Hepatocyte (in vitro differentiated cells): ENCODE measurements at regions not wholly inside any gene's neighbourhood (a gene's known extent, or its start where the extent isn't known, plus 50 kb on each side); places are given as distances from the start of the nearest gene placed in this dataset.

Experiments used
- DNase-seq: peaks from one replicate; pipeline ENCODE4 v3.0.0-alpha.2; 2016; ENCODE audit warnings: low spot score
- H2AFZ ChIP-seq: fragments of 200-600 bp; sonication (generic); 2 replicates; pipeline ENCODE4 v1.6.0; 2016; ENCODE audit warnings: antibody characterized with exemption, mild to moderate bottlenecking
- H3K27ac ChIP-seq: fragments of 200-600 bp; sonication (generic); 2 replicates; pipeline ENCODE4 v1.5.1; 2016; ENCODE audit warnings: mild to moderate bottlenecking
- H3K27me3 ChIP-seq: fragments of 200-600 bp; sonication (generic); 2 replicates; pipeline ENCODE4 v1.6.1; 2016
- H3K36me3 ChIP-seq: fragments of 200-600 bp; sonication (generic); replicated peaks from 2 replicates; pipeline ENCODE4 v1.5.1; 2016; ENCODE audit warnings: low read depth; ENCODE audit not compliant: insufficient read depth
- H3K4me1 ChIP-seq: fragments of 200-600 bp; sonication (generic); 2 replicates; pipeline ENCODE4 v1.5.1; 2016; ENCODE audit warnings: mild to moderate bottlenecking, moderate library complexity; ENCODE audit not compliant: insufficient read depth
- H3K4me2 ChIP-seq: fragments of 200-600 bp; sonication (generic); 2 replicates; pipeline ENCODE4 v1.6.0; 2016
- H3K4me3 ChIP-seq: fragments of 200-600 bp; sonication (generic); 2 replicates; pipeline ENCODE4 v1.5.1; 2016; ENCODE audit warnings: mild to moderate bottlenecking
- H3K79me2 ChIP-seq: fragments of 200-600 bp; sonication (generic); 2 replicates; pipeline ENCODE4 v1.6.0; 2017; ENCODE audit warnings: mild to moderate bottlenecking
- H3K9me2 ChIP-seq: fragments of 200-600 bp; sonication (generic); replicated peaks from 2 replicates; pipeline ENCODE4 v1.6.0; 2017; ENCODE audit warnings: mild to moderate bottlenecking; ENCODE audit not compliant: insufficient read depth
- H3K9me3 ChIP-seq: fragments of 200-600 bp; sonication (generic); 2 replicates; pipeline ENCODE4 v1.5.1; 2016; ENCODE audit warnings: low read depth, mild to moderate bottlenecking
- H4K20me1 ChIP-seq: fragments of 200-600 bp; sonication (generic); 2 replicates; pipeline ENCODE4 v1.6.0; 2016; ENCODE audit warnings: mild to moderate bottlenecking; ENCODE audit not compliant: insufficient read depth, poor library complexity, severe bottlenecking
- CTCF ChIP-seq: fragments of 200-600 bp; sonication (generic); IDR thresholded peaks from 2 replicates; pipeline ENCODE4 v1.5.1; 2016; ENCODE audit warnings: antibody characterized with exemption, mild to moderate bottlenecking; ENCODE audit not compliant: poor library complexity
- EZH2 ChIP-seq: fragments of 200-600 bp; sonication (generic); IDR thresholded peaks from 2 replicates; pipeline ENCODE4 v1.6.1; 2016; ENCODE audit warnings: antibody characterized with exemption, mild to moderate bottlenecking, borderline replicate concordance
- EZH2phosphoT487 ChIP-seq: fragments of 200-600 bp; sonication (generic); IDR thresholded peaks from one replicate; pipeline ENCODE4 v1.6.1; 2018; ENCODE audit warnings: antibody characterized with exemption, mild to moderate bottlenecking, low read depth, moderate library complexity; ENCODE audit not compliant: unreplicated experiment, severe bottlenecking
- WGBS: methylation state at CpG from one replicate; pipeline ENCODE4 v1.1.6; 2016; ENCODE audit warnings: low lambda C conversion rate; ENCODE audit errors: missing lambda C conversion rate; 5-methylcytosine and 5-hydroxymethylcytosine counted together

DNA sequence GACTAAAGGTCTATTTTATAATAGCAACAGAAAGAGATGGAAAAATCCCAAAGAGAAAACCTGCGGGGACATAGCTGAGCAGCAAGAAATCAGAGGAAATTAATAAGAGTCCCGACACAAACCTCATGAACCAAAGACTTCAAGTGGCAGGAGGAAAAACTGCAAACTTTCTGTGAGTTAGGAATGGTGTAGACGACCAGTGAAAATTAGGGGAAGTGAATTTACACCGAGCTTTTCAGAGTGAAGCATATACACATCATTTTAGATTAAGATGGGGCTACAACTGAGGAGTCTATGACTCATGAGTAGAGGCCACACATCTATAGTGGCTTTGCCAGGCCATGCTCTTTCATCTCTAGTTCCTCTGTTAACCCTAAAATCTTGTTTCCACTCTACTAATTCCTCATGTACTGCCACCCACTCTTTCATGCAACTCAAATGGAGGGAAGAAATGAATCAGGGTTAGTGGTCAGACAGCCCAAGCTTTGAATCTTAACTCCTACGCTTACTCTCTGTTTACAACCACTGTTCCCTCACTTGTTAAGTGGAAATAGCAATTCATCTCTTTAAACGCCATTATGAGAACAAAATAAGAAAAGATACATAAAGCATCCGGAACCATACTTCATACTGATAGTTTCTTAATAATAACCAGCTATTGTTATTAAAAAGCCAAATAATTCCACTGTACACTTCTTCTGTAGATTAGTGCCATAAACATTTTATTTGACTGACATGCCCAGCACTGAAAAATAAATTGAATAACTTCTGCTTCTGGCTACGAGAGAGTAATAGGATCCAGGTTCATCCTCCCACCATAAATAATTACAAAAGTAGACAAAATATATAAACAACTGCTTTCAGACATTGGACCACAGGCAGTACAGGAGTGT, 219.3 kb downstream of the RMST start:
- Histone ChIP-seq H3K4me2 (no peak overlapping the region), H3K36me3 (no peaks in the 10 kb centered on the region), H3K27me3 (no peaks in the 10 kb centered on the region), H3K79me2 (no peaks in the 10 kb centered on the region), H2AFZ (no peak overlapping the region), H3K4me3 (no peak overlapping the region), H3K4me1 (no peaks in the 10 kb centered on the region), H3K9me2 (no peaks in the 10 kb centered on the region), H3K27ac (no peak overlapping the region), H4K20me1 (no peaks in the 10 kb centered on the region), H3K9me3 (no peaks in the 10 kb centered on the region)
- DNase-seq, result no peak
- WGBS, result 77% methylated on average over 8 of the region's 8 CpGs
- no peak for TF ChIP-seq CTCF
- TF ChIP-seq EZH2, result no peak
- TF ChIP-seq EZH2phosphoT487, result no peak

GRCh38 chr12:97685360-97685759, 222.8 kb downstream of the RMST start:
- Histone ChIP-seq H3K9me2 (no peaks in the 10 kb centered on the region), H3K27me3 (no peaks in the 10 kb centered on the region), H3K4me2 (no peak overlapping the region), H3K79me2 (no peaks in the 10 kb centered on the region), H4K20me1 (no peaks in the 10 kb centered on the region), H2AFZ (no peak overlapping the region), H3K27ac (no peak overlapping the region), H3K4me3 (no peak overlapping the region), H3K9me3 (no peaks in the 10 kb centered on the region), H3K4me1 (no peaks in the 10 kb centered on the region), H3K36me3 (no peaks in the 10 kb centered on the region)
- TF ChIP-seq EZH2 (no peak), EZH2phosphoT487 (no peak)
- no peak for DNase-seq

GRCh38 chr12:97701901-97702300, 239.3 kb downstream of the RMST start:
- no peak for DNase-seq
- no peak overlapping the region for H3K4me3 ChIP-seq
- H3K36me3 ChIP-seq, result no peaks in the 10 kb centered on the region
- H3K27me3 ChIP-seq, result no peaks in the 10 kb centered on the region
- no peaks in the 10 kb centered on the region for H3K4me1 ChIP-seq
- no peaks in the 10 kb centered on the region for H4K20me1 ChIP-seq
- no peaks in the 10 kb centered on the region for H3K9me2 ChIP-seq
- no peaks in the 10 kb centered on the region for H3K79me2 ChIP-seq
- H3K4me2 ChIP-seq, result no peak overlapping the region
- TF ChIP-seq CTCF (no peak), EZH2 (no peak), EZH2phosphoT487 (no peak)
- H3K27ac ChIP-seq, result no peak overlapping the region
- WGBS, result 37% methylated on average over 4 of the region's 4 CpGs
- no peaks in the 10 kb centered on the region for H3K9me3 ChIP-seq
- H2AFZ ChIP-seq, result no peak overlapping the region

DNA sequence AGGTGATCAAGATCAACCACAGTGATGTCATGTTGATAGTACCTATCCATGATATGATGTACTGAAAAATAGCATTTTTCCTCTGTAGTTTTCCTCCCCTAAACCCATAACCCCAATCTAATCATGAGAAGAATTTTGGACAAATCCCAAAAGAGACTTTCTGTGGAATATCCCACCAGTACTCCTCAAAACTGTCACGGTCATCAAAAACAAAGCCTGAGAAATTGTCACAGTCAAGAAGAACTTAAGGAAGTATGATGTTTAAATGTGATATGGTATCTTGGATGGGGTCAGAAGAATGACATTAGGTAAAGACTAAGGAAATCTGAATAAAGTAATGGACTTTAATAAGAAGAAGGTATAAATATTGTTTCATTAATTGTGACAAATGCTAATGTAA, 248.8 kb downstream of the RMST start:
- H3K36me3 ChIP-seq, result no peaks in the 10 kb centered on the region
- no peak overlapping the region for H2AFZ ChIP-seq
- TF ChIP-seq EZH2phosphoT487, result no peak
- TF ChIP-seq EZH2, result no peak
- TF ChIP-seq CTCF, result no peak
- H4K20me1 ChIP-seq, result no peaks in the 10 kb centered on the region
- H3K9me2 ChIP-seq, result no peaks in the 10 kb centered on the region
- no peak overlapping the region for H3K27ac ChIP-seq
- no peaks in the 10 kb centered on the region for H3K79me2 ChIP-seq
- WGBS, result 93% methylated on average over 1 of the region's 1 CpG
- H3K9me3 ChIP-seq, result no peaks in the 10 kb centered on the region
- no peaks in the 10 kb centered on the region for H3K27me3 ChIP-seq
- no peak overlapping the region for H3K4me3 ChIP-seq
- H3K4me1 ChIP-seq, result peaks cover 6% of the 10 kb centered on the region
- DNase-seq, result no peak
- H3K4me2 ChIP-seq, result no peak overlapping the region
